HEK293 (cell line): ENCODE measurements at regions not wholly inside any gene's neighbourhood (a gene's known extent, or its start where the extent isn't known, plus 50 kb on each side); places are given as distances from the start of the nearest gene placed in this dataset.
"Not testable (repeated sequence)": the region's sequence is repeated elsewhere in the genome, so short reads cannot be mapped to it uniquely, and the experiment has no call there.

ENCODE experiments used
- BCL11A ChIP-seq: fragments of 450-650 bp; formaldehyde crosslinking; IDR thresholded peaks from 2 replicates; pipeline ENCODE4 v1.5.1; 2016; ENCODE audit warnings: low read depth, missing biosample characterization, missing genetic modification characterization
- HOXA7 ChIP-seq: sonication (generic); formaldehyde crosslinking; IDR thresholded peaks from 2 replicates; pipeline ENCODE4 v1.8.1; 2022; ENCODE audit warnings: missing genetic modification reagents, borderline replicate concordance
- YY1 ChIP-seq: fragments of 450-650 bp; formaldehyde crosslinking; IDR thresholded peaks from 2 replicates; pipeline ENCODE4 v1.5.1; 2018; ENCODE audit warnings: missing biosample characterization, missing genetic modification characterization
- ZBTB7A ChIP-seq: fragments of 450-650 bp; formaldehyde crosslinking; IDR thresholded peaks from 2 replicates; pipeline ENCODE4 v1.5.1; 2016; ENCODE audit warnings: low read depth, missing biosample characterization, missing genetic modification characterization
- ZNF223 ChIP-seq: fragments of 450-650 bp; formaldehyde crosslinking; IDR thresholded peaks from 2 replicates; pipeline ENCODE4 v1.5.1; 2016; ENCODE audit warnings: missing biosample characterization, missing genetic modification characterization
- ZNF274 ChIP-seq, 2 experiments: fragments of 200-500 bp in 1 of 2; fragments of 450-650 bp in 1 of 2; sonication (Bioruptor generic) in 1 of 2; formaldehyde crosslinking in 1 of 2; IDR thresholded peaks; 2 replicates each; pipeline versions ENCODE4 v1.5.1 to v1.6.1; 2014 to 2016; ENCODE audit warnings: borderline replicate concordance in 1 of 2, inconsistent platforms in 1 of 2, low read length in 1 of 2, missing biosample characterization in 1 of 2, missing genetic modification characterization in 1 of 2
- ZNF830 ChIP-seq: fragments of 450-650 bp; IDR thresholded peaks from 2 replicates; pipeline ENCODE4 v1.5.0; 2018; ENCODE audit warnings: missing biosample characterization, missing genetic modification characterization, low read depth, mild to moderate bottlenecking, moderate library complexity
- TF ChIP-seq, protein P1 (sequence below): fragments of 450-650 bp; formaldehyde crosslinking; IDR thresholded peaks from 2 replicates; pipeline ENCODE4 v1.5.1; 2016; ENCODE audit warnings: missing biosample characterization, missing genetic modification characterization
- TF ChIP-seq, protein P2 (sequence below): fragments of 450-650 bp; formaldehyde crosslinking; IDR thresholded peaks from 2 replicates; pipeline ENCODE4 v1.5.1; 2016; ENCODE audit warnings: missing biosample characterization, missing genetic modification characterization
- TF ChIP-seq, protein P3 (sequence below): fragments of 450-650 bp; formaldehyde crosslinking; IDR thresholded peaks from 2 replicates; pipeline ENCODE4 v1.5.1; 2016; ENCODE audit warnings: missing biosample characterization, missing genetic modification characterization

DNA sequence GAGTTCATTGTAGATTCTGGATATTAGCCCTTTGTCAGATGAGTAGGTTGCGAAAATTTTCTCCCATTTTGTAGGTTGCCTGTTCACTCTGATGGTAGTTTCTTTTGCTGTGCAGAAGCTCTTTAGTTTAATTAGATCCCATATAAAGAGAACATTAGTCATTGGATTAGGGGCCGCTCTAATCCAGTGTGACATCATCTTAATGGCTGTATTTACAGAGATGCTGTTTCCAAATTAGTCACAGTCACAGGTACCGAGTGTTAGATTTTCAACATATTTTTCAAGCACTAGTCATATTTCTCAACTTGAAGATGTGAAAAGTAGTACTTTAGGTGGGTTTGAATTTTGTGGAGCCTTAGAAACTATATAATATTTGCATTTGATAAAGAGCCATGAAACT is 319.4 kb upstream of the CNTN6 start:
- TF ChIP-seq ZNF274 (IDR thresholded peaks at IDR 0.05; ENCODE audit: low read length); ZNF274 (tag by site-specific recombination; IDR thresholded peaks at IDR 0.05; ENCODE audit: borderline replicate concordance); BCL11A (tag by site-specific recombination); ZBTB7A (tag by site-specific recombination); HOXA7 (CRISPR knock-in tag); ZNF223 (tag by site-specific recombination); ZNF830 (tag by site-specific recombination); YY1 (tag by site-specific recombination): not testable (repeated sequence)
- TF ChIP-seq, protein P1, sequence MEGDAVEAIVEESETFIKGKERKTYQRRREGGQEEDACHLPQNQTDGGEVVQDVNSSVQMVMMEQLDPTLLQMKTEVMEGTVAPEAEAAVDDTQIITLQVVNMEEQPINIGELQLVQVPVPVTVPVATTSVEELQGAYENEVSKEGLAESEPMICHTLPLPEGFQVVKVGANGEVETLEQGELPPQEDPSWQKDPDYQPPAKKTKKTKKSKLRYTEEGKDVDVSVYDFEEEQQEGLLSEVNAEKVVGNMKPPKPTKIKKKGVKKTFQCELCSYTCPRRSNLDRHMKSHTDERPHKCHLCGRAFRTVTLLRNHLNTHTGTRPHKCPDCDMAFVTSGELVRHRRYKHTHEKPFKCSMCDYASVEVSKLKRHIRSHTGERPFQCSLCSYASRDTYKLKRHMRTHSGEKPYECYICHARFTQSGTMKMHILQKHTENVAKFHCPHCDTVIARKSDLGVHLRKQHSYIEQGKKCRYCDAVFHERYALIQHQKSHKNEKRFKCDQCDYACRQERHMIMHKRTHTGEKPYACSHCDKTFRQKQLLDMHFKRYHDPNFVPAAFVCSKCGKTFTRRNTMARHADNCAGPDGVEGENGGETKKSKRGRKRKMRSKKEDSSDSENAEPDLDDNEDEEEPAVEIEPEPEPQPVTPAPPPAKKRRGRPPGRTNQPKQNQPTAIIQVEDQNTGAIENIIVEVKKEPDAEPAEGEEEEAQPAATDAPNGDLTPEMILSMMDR (tag by site-specific recombination), result not testable (repeated sequence)
- TF ChIP-seq, protein P2, sequence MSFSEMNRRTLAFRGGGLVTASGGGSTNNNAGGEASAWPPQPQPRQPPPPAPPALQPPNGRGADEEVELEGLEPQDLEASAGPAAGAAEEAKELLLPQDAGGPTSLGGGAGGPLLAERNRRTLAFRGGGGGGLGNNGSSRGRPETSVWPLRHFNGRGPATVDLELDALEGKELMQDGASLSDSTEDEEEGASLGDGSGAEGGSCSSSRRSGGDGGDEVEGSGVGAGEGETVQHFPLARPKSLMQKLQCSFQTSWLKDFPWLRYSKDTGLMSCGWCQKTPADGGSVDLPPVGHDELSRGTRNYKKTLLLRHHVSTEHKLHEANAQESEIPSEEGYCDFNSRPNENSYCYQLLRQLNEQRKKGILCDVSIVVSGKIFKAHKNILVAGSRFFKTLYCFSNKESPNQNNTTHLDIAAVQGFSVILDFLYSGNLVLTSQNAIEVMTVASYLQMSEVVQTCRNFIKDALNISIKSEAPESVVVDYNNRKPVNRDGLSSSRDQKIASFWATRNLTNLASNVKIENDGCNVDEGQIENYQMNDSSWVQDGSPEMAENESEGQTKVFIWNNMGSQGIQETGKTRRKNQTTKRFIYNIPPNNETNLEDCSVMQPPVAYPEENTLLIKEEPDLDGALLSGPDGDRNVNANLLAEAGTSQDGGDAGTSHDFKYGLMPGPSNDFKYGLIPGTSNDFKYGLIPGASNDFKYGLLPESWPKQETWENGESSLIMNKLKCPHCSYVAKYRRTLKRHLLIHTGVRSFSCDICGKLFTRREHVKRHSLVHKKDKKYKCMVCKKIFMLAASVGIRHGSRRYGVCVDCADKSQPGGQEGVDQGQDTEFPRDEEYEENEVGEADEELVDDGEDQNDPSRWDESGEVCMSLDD (tag by site-specific recombination), result not testable (repeated sequence)
- TF ChIP-seq, protein P3, sequence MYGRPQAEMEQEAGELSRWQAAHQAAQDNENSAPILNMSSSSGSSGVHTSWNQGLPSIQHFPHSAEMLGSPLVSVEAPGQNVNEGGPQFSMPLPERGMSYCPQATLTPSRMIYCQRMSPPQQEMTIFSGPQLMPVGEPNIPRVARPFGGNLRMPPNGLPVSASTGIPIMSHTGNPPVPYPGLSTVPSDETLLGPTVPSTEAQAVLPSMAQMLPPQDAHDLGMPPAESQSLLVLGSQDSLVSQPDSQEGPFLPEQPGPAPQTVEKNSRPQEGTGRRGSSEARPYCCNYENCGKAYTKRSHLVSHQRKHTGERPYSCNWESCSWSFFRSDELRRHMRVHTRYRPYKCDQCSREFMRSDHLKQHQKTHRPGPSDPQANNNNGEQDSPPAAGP (tag by site-specific recombination), result not testable (repeated sequence)
